Cardiac fibroblast (primary cell): ENCODE measurements at regions not wholly inside any gene's neighbourhood (a gene's known extent, or its start where the extent isn't known, plus 50 kb on each side); places are given as distances from the start of the nearest gene placed in this dataset.

Experiments used
- DNase-seq, 2 donors: peaks; one replicate each; pipeline versions ENCODE4 v3.0.0 to v3.0.0-alpha.2; 2010; ENCODE audit warnings: low read depth in 2 of 2
- H3K4me3 ChIP-seq, 2 donors: replicated peaks in 1 of 2; 1 replicate in 1 of 2; 2 replicates in 1 of 2; pipeline ENCODE4 v1.5.1; 2011; ENCODE audit warnings: low read depth in 2 of 2, low read length in 2 of 2, mild to moderate bottlenecking in 2 of 2, moderate library complexity in 1 of 2
- TF ChIP-seq, protein P1 (sequence below): IDR thresholded peaks from one replicate; pipeline ENCODE4 v1.5.1; 2011; ENCODE audit warnings: low read depth, mild to moderate bottlenecking, low read length, inconsistent platforms

DNA sequence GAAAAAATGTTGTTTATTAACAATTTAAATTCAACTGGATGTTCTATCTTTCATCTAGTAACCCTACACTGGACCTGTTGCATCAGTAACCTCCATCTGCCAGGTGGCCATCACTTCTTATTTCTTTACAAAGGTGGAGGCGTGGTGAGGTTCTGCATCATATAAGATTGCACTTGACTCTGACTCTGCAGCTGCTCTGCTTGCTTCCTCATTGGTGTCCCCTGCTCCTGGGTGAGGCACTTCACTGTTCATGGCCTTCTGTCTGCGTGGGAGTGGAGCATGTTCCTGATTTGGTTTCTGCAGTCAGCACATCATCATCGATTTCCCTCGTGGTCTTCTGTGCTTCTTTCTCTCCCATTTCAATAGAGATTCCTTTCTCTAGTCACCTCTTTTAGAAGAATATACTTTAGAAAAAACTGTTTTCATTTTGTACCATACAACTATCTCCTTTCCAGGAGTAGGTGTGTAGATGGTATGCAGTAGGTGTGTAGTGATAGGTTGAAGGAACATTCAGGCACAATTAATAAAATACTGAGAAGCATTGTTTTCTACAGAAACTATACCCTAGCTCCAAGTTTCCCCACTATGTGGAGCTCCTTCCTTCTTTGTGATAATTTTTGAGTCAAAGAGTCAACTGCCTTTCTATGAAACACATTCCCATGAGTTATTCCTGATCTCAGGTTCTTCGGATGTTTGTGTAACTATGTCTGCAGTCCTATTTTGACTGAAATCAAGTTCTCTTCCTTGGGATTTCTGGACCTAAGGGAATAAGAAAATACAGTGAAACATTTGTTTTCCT lies 231.7 kb upstream of the CNTNAP2 start:
- TF ChIP-seq, protein P1, sequence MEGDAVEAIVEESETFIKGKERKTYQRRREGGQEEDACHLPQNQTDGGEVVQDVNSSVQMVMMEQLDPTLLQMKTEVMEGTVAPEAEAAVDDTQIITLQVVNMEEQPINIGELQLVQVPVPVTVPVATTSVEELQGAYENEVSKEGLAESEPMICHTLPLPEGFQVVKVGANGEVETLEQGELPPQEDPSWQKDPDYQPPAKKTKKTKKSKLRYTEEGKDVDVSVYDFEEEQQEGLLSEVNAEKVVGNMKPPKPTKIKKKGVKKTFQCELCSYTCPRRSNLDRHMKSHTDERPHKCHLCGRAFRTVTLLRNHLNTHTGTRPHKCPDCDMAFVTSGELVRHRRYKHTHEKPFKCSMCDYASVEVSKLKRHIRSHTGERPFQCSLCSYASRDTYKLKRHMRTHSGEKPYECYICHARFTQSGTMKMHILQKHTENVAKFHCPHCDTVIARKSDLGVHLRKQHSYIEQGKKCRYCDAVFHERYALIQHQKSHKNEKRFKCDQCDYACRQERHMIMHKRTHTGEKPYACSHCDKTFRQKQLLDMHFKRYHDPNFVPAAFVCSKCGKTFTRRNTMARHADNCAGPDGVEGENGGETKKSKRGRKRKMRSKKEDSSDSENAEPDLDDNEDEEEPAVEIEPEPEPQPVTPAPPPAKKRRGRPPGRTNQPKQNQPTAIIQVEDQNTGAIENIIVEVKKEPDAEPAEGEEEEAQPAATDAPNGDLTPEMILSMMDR, result no peak
- H3K4me3 ChIP-seq, result no peak overlapping the region
- DNase-seq, result peak in 1 of 2 donors; percentile 3

DNA sequence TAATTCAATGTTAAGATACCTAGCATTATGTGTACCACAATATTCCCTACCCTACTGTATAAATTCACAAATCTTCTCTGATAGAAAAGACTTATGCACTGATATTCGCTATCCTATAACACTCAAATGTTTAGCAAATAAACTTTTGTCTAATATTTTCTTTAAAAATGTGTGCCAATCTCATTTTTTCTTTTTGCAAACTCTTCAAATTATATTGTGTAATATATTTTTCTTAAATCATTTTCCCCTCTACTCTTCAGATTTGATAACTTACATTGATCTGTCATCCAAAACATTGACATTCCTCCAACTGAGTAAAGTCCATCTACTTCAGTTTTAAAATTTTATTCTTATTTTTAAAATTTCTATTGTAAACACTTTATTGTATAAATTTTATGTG lies 240.2 kb upstream of the CNTNAP2 start:
- TF ChIP-seq, protein P1, result no peak
- DNase-seq, result no peak
- no peak overlapping the region for H3K4me3 ChIP-seq

DNA sequence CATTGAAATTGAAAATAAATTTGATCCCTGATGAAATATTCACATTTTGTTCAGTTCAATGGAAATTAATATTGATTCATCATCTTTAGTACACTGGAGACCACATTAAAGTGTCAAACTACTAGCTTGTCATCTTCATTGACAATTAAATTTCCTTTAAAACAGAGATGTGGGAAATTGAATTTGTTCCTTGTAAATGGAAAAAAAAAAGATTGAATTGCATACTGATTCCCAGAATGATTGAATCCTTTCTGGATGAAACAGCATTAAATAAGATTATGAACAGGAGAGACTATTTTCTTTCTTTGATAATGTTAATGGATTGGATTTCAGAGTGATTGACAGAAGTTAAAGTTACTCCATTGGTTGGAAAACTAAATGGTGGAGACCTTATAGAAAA lies 241.3 kb upstream of the CNTNAP2 start:
- H3K4me3 ChIP-seq, result no peak overlapping the region
- TF ChIP-seq, protein P1, result no peak
- no peak for DNase-seq

DNA sequence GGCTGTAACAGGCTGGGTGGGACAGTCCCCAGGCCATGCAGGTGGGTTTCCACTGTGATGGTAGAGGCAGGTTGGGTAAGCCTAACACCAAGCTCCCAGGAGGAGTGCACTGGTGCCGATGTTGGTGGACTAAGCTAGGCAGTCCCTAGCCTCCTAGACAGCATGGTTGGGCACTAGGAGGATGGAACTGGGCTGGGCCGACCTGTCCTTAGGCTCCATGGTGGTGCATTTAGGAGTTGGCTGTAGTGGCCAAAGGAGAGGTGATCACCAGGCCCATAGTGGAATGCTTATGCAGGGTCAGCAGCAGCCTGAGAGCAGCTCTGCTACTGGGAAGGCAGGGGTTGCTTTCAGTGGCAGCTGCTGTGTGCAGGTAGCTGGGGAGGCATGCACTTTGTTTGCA lies 247.7 kb upstream of the CNTNAP2 start:
- DNase-seq, result no peak
- H3K4me3 ChIP-seq, result no peak overlapping the region
- TF ChIP-seq, protein P1, result no peak

DNA sequence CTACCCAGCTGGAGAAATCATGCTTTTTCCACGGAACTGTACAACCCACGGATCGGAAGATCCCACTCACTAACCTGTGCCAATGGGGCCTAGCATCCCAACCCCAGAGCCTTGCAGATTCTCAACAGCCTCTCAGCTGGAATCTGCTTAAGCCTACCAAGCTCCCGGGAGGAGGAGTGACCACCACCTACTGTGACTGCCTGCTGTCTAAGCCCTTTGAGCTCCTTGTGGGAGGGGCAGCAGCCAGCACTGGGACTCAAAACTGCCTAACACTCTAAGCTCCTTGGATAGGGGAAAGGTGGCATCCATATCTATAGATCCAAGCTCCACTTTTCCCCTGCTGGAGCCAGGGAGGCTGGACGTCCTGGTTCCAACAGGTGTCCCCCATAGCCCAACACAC lies 254.4 kb upstream of the CNTNAP2 start:
- DNase-seq, result no peak
- TF ChIP-seq, protein P1, result no peak
- no peak overlapping the region for H3K4me3 ChIP-seq

DNA sequence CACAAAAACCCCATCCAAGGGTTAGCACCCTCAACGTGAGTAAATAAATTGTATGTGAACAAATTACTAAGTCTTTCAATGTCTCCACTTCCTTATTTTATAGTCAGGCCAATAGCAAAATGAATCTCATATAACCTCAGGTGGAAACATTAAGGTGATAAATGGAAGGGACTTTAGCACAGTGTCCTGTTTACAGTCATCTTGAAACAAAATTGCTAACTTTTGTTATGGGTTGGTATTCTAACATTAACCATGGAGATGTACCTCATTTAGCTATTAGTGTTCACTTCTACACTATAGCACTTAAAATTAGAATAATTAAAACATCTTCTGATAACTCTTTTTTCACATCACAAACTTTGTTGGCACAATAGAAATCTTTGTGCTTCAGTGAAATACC lies 255.8 kb upstream of the CNTNAP2 start:
- TF ChIP-seq, protein P1, result no peak
- H3K4me3 ChIP-seq, result no peak overlapping the region
- no peak for DNase-seq

DNA sequence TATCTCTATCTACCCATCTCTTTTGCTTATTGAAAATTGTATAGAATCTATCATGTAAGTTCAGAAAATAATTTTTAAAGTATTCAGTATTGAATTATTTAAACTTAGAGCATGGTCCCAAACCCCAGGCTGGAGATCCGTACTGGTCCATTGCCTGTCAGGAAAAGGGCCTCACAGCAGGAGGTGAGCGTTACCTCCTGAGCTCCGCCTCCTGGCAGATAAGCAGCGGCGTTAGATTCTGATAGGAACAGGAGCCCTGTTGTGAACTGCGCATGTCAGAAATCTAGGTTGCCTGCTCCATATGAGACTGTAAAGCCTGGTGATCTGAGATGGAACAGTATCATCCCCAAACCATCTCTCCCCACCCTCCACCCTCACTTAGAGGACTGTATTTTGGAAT lies 266.0 kb upstream of the CNTNAP2 start:
- no peak for DNase-seq

More for the DNA sequence above, 266.0 kb upstream of the CNTNAP2 start:
- TF ChIP-seq, protein P1, result no peak
- no peak overlapping the region for H3K4me3 ChIP-seq
